Thyroid gland (tissue), 4 donors: ENCODE measurements at regions not wholly inside any gene's neighbourhood (a gene's known extent, or its start where the extent isn't known, plus 50 kb on each side); places are given as distances from the start of the nearest gene placed in this dataset.

Source experiments
- DNase-seq, 2 donors: peaks; one replicate each; pipeline ENCODE4 v3.0.0-alpha.2; 2019
- H3K27ac ChIP-seq, 3 donors: fragments of 200-600 bp; sonication (generic); 1 replicate in 2 of 3; 2 replicates in 1 of 3; pipeline ENCODE4 v1.5.1; 2016 to 2019; ENCODE audit warnings: mild to moderate bottlenecking in 1 of 3, moderate library complexity in 1 of 3
- H3K27me3 ChIP-seq: fragments of 200-600 bp; sonication (generic); one replicate; pipeline ENCODE4 v1.5.1; 2019
- H3K36me3 ChIP-seq, 2 donors: fragments of 200-600 bp; sonication (generic); one replicate each; pipeline ENCODE4 v1.5.1; 2016 to 2019
- H3K4me1 ChIP-seq, 2 donors: fragments of 200-600 bp; sonication (generic); one replicate each; pipeline ENCODE4 v1.5.1; 2017 to 2019
- H3K4me3 ChIP-seq, 3 donors: fragments of 200-600 bp; sonication (generic); replicated peaks in 1 of 3; 1 replicate in 2 of 3; 2 replicates in 1 of 3; pipeline ENCODE4 v1.5.1; 2016; ENCODE audit warnings: mild to moderate bottlenecking in 1 of 3
- H3K9me3 ChIP-seq: fragments of 200-600 bp; sonication (generic); one replicate; pipeline ENCODE4 v1.5.1; 2017
- POLR2A ChIP-seq, 2 donors: fragments of 450-650 bp; IDR thresholded peaks; one replicate each; pipeline ENCODE4 v1.6.1; 2017; ENCODE audit warnings: antibody characterized with exemption in 2 of 2, mild to moderate bottlenecking in 2 of 2, moderate library complexity in 1 of 2
- WGBS, 2 donors: methylation state at CpG; one replicate each; pipeline ENCODE4 v1.1.5; 2017; 5-methylcytosine and 5-hydroxymethylcytosine counted together
- intact Hi-C: fragments of 100-400 bp; cut with DNase I; formaldehyde crosslinking; loops from one replicate; pipeline ENCODE4 v1.15.1; 2023
- TF ChIP-seq, protein P1 (sequence below), 6 experiments: fragments of 200-600 bp in 3 of 6; fragments of 450-650 bp in 3 of 6; sonication (generic) in 3 of 6; IDR thresholded peaks; one replicate each; pipeline ENCODE4 v1.5.1; 2016 to 2019; ENCODE audit warnings: antibody characterized with exemption in 6 of 6, mild to moderate bottlenecking in 2 of 6, inconsistent platforms in 1 of 6, moderate library complexity in 1 of 6

- DNase-seq = no peak
- no peaks in the 10 kb centered on the region for H3K27me3 ChIP-seq
- WGBS, 2 donors = 79 to 89% methylated on average over 3 of the region's 3 CpGs
- no peak overlapping the region for H3K27ac ChIP-seq
- intact Hi-C loops = no loop called here
- H3K4me3 ChIP-seq = no peak overlapping the region
- H3K9me3 ChIP-seq = no peaks in the 10 kb centered on the region
- TF ChIP-seq POLR2A (IDR thresholded peaks at IDR 0.05) = no peak
- TF ChIP-seq, protein P1, sequence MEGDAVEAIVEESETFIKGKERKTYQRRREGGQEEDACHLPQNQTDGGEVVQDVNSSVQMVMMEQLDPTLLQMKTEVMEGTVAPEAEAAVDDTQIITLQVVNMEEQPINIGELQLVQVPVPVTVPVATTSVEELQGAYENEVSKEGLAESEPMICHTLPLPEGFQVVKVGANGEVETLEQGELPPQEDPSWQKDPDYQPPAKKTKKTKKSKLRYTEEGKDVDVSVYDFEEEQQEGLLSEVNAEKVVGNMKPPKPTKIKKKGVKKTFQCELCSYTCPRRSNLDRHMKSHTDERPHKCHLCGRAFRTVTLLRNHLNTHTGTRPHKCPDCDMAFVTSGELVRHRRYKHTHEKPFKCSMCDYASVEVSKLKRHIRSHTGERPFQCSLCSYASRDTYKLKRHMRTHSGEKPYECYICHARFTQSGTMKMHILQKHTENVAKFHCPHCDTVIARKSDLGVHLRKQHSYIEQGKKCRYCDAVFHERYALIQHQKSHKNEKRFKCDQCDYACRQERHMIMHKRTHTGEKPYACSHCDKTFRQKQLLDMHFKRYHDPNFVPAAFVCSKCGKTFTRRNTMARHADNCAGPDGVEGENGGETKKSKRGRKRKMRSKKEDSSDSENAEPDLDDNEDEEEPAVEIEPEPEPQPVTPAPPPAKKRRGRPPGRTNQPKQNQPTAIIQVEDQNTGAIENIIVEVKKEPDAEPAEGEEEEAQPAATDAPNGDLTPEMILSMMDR (IDR thresholded peaks at IDR 0.05) = no peak
- no peaks in the 10 kb centered on the region for H3K36me3 ChIP-seq
- H3K4me1 ChIP-seq = no peaks in the 10 kb centered on the region
These were observed 69.5 kb downstream of the CCR1 start for GRCh38 chr3:46138581-46138980.

DNA sequence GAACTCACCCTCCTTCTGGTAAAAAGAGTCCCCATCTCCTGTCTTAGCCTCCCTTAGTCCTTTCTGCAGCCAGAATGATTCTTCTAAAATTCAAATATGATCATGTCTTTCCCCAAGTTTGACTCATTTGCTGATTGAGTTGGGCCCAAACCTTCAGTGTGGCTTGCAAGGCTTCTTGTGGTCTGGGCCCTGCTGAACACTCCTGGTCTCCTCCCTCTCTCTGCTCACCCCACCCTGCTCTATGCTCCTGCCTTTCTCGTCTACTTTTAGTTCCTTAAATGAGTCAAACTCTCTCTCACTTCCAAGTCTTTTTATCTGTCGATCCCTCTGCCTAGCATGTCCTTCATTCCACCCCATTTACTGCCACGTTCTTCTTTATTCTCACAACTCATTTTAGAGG is 72.6 kb downstream of the CCR1 start:
- Histone ChIP-seq H3K27ac (no peak overlapping the region), H3K27me3 (no peaks in the 10 kb centered on the region), H3K36me3 (no peaks in the 10 kb centered on the region), H3K9me3 (no peaks in the 10 kb centered on the region), H3K4me1 (no peaks in the 10 kb centered on the region), H3K4me3 (no peak overlapping the region)
- no peak for DNase-seq
- 74 to 77% methylated on average over 3 of the region's 3 CpGs for WGBS, 2 donors
- no peak for TF ChIP-seq POLR2A (IDR thresholded peaks at IDR 0.05)
- TF ChIP-seq, protein P1 (IDR thresholded peaks at IDR 0.05) = no peak
- intact Hi-C loops = no loop called here

- Histone ChIP-seq H3K27me3 (no peaks in the 10 kb centered on the region), H3K36me3 (no peaks in the 10 kb centered on the region), H3K27ac (no peak overlapping the region), H3K4me1 (no peaks in the 10 kb centered on the region), H3K9me3 (no peaks in the 10 kb centered on the region), H3K4me3 (no peak overlapping the region)
- intact Hi-C loops = no loop called here
- TF ChIP-seq POLR2A (IDR thresholded peaks at IDR 0.05) = no peak
- TF ChIP-seq, protein P1 (IDR thresholded peaks at IDR 0.05) = no peak
- WGBS, 2 donors = 85 to 89% methylated on average over 3 of the region's 3 CpGs
- DNase-seq = no peak
These were observed 74.8 kb downstream of the CCR1 start for GRCh38 chr3:46133285-46133684.

DNA sequence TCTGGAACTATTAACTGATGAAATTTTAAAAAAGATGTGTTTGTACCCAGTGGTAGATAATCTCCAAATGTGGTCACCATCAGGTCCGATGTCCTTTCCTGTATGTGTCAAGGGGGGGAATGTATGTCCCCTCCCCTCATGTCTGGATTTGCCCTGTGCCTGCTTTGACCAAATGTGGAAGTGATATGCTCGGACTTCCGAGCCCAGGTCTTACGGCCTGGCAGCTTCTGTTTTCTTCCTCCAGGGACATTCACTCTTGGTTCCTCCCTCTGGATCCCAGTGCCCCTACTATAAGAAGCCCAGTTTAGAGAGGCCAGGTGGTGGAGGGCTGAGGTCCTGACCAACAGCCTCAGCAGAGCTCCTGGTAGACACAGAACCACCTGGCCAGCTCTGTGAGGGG is 75.5 kb downstream of the CCR1 start:
- H3K4me1 ChIP-seq = no peaks in the 10 kb centered on the region
- TF ChIP-seq POLR2A (IDR thresholded peaks at IDR 0.05) = no peak
- TF ChIP-seq, protein P1 (IDR thresholded peaks at IDR 0.05) = no peak
- H3K9me3 ChIP-seq = no peaks in the 10 kb centered on the region
- H3K4me3 ChIP-seq = no peak overlapping the region
- intact Hi-C loops = no loop called here
- DNase-seq = no peak
- WGBS, 2 donors = 87% methylated on average over 4 of the region's 4 CpGs
- no peaks in the 10 kb centered on the region for H3K27me3 ChIP-seq
- no peak overlapping the region for H3K27ac ChIP-seq
- no peaks in the 10 kb centered on the region for H3K36me3 ChIP-seq

GRCh38 chr3:46131884-46132450 is 76.1 kb downstream of the CCR1 start:
- intact Hi-C loops = no loop called here
- TF ChIP-seq, protein P1 (IDR thresholded peaks at IDR 0.05) = no peak
- no peak for TF ChIP-seq POLR2A (IDR thresholded peaks at IDR 0.05)
- WGBS, 2 donors = 85 to 88% methylated on average over 7 to 8 of the region's 8 CpGs
- Histone ChIP-seq H3K4me3 (no peak overlapping the region), H3K9me3 (no peaks in the 10 kb centered on the region), H3K27me3 (no peaks in the 10 kb centered on the region), H3K36me3 (no peaks in the 10 kb centered on the region), H3K27ac (no peak overlapping the region), H3K4me1 (no peaks in the 10 kb centered on the region)
- no peak for DNase-seq
